WTC11 (cell line): ENCODE measurements at regions not wholly inside any gene's neighbourhood (a gene's known extent, or its start where the extent isn't known, plus 50 kb on each side); places are given as distances from the start of the nearest gene placed in this dataset.

Experiments used
- ATAC-seq: fragments of 200-7000 bp; cut with Tn5 transposase; 2 replicates; pipeline ENCODE4 v1.10.0; 2021; ENCODE audit warnings: mild to moderate bottlenecking, moderate library complexity
- CTCF ChIA-PET: fragments of 300-600 bp; sonication (Branson Sonifier 250); formaldehyde crosslinking; loops from one replicate; lab custom pipeline; 2021; ENCODE audit warnings: antibody characterized with exemption; lab: Charles Lee
- POLR2A ChIA-PET: fragments of 350-600 bp; sonication (Branson Sonifier 250); formaldehyde crosslinking; loops from one replicate; lab custom pipeline; 2021; ENCODE audit warnings: antibody characterized with exemption; lab: Charles Lee
- DNase-seq: peaks from one replicate; pipeline ENCODE4 v3.0.0; 2021; ENCODE audit warnings: low spot score
- H3K27ac Mint-ChIP-seq: 2 replicates; pipeline ENCODE4 v1.8.0; 2021; ENCODE audit warnings: mixed read lengths
- H3K27me3 Mint-ChIP-seq: 2 replicates; pipeline ENCODE4 v1.8.0; 2021; ENCODE audit warnings: low read depth, mild to moderate bottlenecking, moderate library complexity, mixed read lengths
- H3K36me3 Mint-ChIP-seq: 2 replicates; pipeline ENCODE4 v1.8.0; 2021; ENCODE audit warnings: mixed read lengths
- H3K4me1 Mint-ChIP-seq: 2 replicates; pipeline ENCODE4 v1.8.0; 2022; ENCODE audit warnings: mixed read lengths
- H3K4me3 Mint-ChIP-seq: 2 replicates; pipeline ENCODE4 v1.8.0; 2021; ENCODE audit warnings: mild to moderate bottlenecking, moderate library complexity, mixed read lengths
- H3K9me3 Mint-ChIP-seq: 2 replicates; pipeline ENCODE4 v1.8.0; 2021; ENCODE audit warnings: mixed read lengths
- AR ChIP-seq: fragments of 250-450 bp; sonication (Bioruptor Pico); IDR thresholded peaks from 2 replicates; pipeline ENCODE4 v1.9.0; 2021; ENCODE audit warnings: mild to moderate bottlenecking
- ATF2 ChIP-seq: sonication (generic); formaldehyde crosslinking; IDR thresholded peaks from 2 replicates; pipeline ENCODE4 v1.8.1; 2022; ENCODE audit warnings: low read depth, missing genetic modification reagents, borderline replicate concordance
- ATF6 ChIP-seq: sonication (generic); formaldehyde crosslinking; IDR thresholded peaks from 2 replicates; pipeline ENCODE4 v1.8.1; 2023; ENCODE audit warnings: mild to moderate bottlenecking, missing genetic modification reagents
- CDX4 ChIP-seq: fragments of 250-450 bp; sonication (Bioruptor Pico); IDR thresholded peaks from 2 replicates; pipeline ENCODE4 v1.9.0; 2021; ENCODE audit warnings: moderate library complexity, mild to moderate bottlenecking, inconsistent platforms, borderline replicate concordance
- CREB1 ChIP-seq: sonication (generic); formaldehyde crosslinking; IDR thresholded peaks from 2 replicates; pipeline ENCODE4 v1.8.0; 2023; ENCODE audit warnings: mild to moderate bottlenecking, missing genetic modification reagents
- ESRRA ChIP-seq: sonication (generic); formaldehyde crosslinking; IDR thresholded peaks from 2 replicates; pipeline ENCODE4 v1.8.1; 2022; ENCODE audit warnings: mild to moderate bottlenecking, missing genetic modification reagents, borderline replicate concordance
- ETV6 ChIP-seq: sonication (generic); formaldehyde crosslinking; IDR thresholded peaks from 2 replicates; pipeline ENCODE4 v1.8.1; 2022; ENCODE audit warnings: mild to moderate bottlenecking, missing genetic modification reagents
- GABPB1 ChIP-seq: sonication (generic); formaldehyde crosslinking; IDR thresholded peaks from 2 replicates; pipeline ENCODE4 v1.8.1; 2023; ENCODE audit warnings: mild to moderate bottlenecking, missing genetic modification reagents
- GRHL2 ChIP-seq: fragments of 250-450 bp; sonication (Bioruptor Pico); IDR thresholded peaks from 2 replicates; pipeline ENCODE4 v1.8.0; 2022; ENCODE audit warnings: mild to moderate bottlenecking, moderate library complexity; ENCODE audit not compliant: insufficient replicate concordance, severe bottlenecking
- JUN ChIP-seq: sonication (generic); formaldehyde crosslinking; IDR thresholded peaks from 2 replicates; pipeline ENCODE4 v1.8.0; 2023; ENCODE audit warnings: mild to moderate bottlenecking, missing genetic modification reagents
- NR2C2 ChIP-seq: sonication (generic); formaldehyde crosslinking; IDR thresholded peaks from 2 replicates; pipeline ENCODE4 v1.8.0; 2022; ENCODE audit warnings: mild to moderate bottlenecking, missing genetic modification reagents
- OVOL2 ChIP-seq: fragments of 250-450 bp; sonication (Bioruptor Pico); IDR thresholded peaks from 2 replicates; pipeline ENCODE4 v1.9.0; 2021; ENCODE audit warnings: mild to moderate bottlenecking, borderline replicate concordance
- SOX15 ChIP-seq: fragments of 250-450 bp; sonication (Bioruptor Pico); IDR thresholded peaks from 2 replicates; pipeline ENCODE4 v1.9.0; 2021; ENCODE audit warnings: mild to moderate bottlenecking
- TEAD1 ChIP-seq: sonication (generic); formaldehyde crosslinking; IDR thresholded peaks from 2 replicates; pipeline ENCODE4 v1.8.0; 2022; ENCODE audit warnings: mild to moderate bottlenecking, missing genetic modification reagents
- TEAD4 ChIP-seq: sonication (generic); formaldehyde crosslinking; IDR thresholded peaks from 2 replicates; pipeline ENCODE4 v1.8.0; 2022; ENCODE audit warnings: mild to moderate bottlenecking, missing genetic modification reagents
- USF2 ChIP-seq: sonication (generic); formaldehyde crosslinking; IDR thresholded peaks from 2 replicates; pipeline ENCODE4 v1.8.1; 2023; ENCODE audit warnings: mild to moderate bottlenecking, missing genetic modification reagents, moderate library complexity
- ZNF281 ChIP-seq: sonication (generic); formaldehyde crosslinking; IDR thresholded peaks from 2 replicates; pipeline ENCODE4 v1.8.0; 2023; ENCODE audit warnings: mild to moderate bottlenecking, missing genetic modification reagents
- ZNF532 ChIP-seq: fragments of 250-450 bp; sonication (Bioruptor Pico); IDR thresholded peaks from 2 replicates; pipeline ENCODE4 v1.9.0; 2021; ENCODE audit warnings: mild to moderate bottlenecking, borderline replicate concordance

GRCh38 chr20:4322499-4322898, 73.4 kb upstream of the ADRA1D start (continued):
- TF ChIP-seq ATF6 (CRISPR knock-in tag) (no peak), NR2C2 (no peak), CREB1 (no peak), GRHL2 (no peak), TEAD1 (CRISPR knock-in tag) (no peak), ESRRA (no peak), JUN (no peak), ZNF281 (no peak), TEAD4 (CRISPR knock-in tag) (no peak), SOX15 (no peak), ATF2 (CRISPR knock-in tag) (no peak)

GRCh38 chr20:4320291-4320690, 71.2 kb upstream of the ADRA1D start:
- Mint-ChIP-seq H3K36me3 (no peaks in the 10 kb centered on the region), H3K4me1 (no peaks in the 10 kb centered on the region), H3K27ac (no peak overlapping the region), H3K27me3 (peaks cover 3% of the 10 kb centered on the region; the same call in 1 of the 2 replicates), H3K4me3 (no peak overlapping the region), H3K9me3 (peaks cover 38% of the 10 kb centered on the region)
- DNase-seq (no peak), ATAC-seq (no peak)
- ChIA-PET CTCF (no interaction called here), POLR2A (no interaction called here)
- TF ChIP-seq CDX4 (CRISPR knock-in tag) (no peak), AR (no peak), USF2 (CRISPR knock-in tag) (no peak), ZNF532 (CRISPR knock-in tag) (no peak), GABPB1 (CRISPR knock-in tag) (no peak), OVOL2 (CRISPR knock-in tag) (no peak), ETV6 (CRISPR knock-in tag) (no peak)
